Loucy (cell line): ENCODE measurements at regions not wholly inside any gene's neighbourhood (a gene's known extent, or its start where the extent isn't known, plus 50 kb on each side); places are given as distances from the start of the nearest gene placed in this dataset.

Experiments used
- CTCF ChIP-seq: fragments of 200-600 bp; sonication (generic); conservative IDR thresholded peaks from 2 replicates; pipeline ENCODE4 v1.5.1; 2014; ENCODE audit warnings: mild to moderate bottlenecking, antibody characterized with exemption, low read length
- EZH2phosphoT487 ChIP-seq: fragments of 200-600 bp; IDR thresholded peaks from 2 replicates; pipeline ENCODE4 v1.6.1; 2018; ENCODE audit warnings: antibody characterized with exemption, mild to moderate bottlenecking, moderate library complexity, borderline replicate concordance

DNA sequence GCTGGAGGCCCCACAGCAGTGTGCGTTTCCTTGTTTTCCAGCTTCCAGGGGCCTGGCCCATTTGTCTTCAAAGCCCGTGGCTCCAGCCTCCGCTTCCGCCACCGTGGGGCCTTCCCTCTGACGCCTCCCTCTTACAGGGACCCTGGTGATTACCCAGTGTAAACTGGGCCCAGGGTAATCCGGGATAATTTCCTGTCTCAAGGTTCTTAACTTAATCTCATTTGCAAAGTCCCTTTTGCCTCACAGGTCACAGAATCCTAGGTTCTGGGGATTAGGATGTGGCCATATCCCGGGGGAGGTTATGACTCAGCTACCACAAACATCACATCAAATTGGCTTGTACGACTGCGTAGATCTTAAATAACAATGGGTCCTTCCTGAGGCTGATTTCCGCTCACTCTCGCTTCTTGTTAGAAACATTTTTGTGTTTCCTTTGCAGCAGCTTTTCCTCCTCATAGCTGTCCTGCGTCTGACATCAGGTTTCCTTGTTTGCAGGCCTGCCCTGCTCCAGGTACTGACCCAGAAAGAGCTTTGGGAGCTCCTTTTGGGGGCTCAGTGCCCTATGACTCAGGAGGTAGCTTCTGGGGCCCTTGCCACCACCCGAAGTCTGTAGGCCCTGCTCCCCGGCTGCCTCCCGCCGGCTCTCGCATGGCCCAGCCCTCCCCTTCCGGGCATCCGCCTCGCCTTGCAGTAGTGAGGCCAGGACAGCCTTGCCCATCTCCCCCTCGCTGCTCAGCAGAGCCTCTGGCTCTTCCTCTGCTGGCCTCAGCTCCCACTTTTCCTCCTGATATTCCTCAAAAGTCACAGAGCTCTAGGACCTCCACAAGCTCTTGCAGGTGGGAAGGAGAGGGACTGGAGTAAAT, 100.5 kb downstream of the ERMARD start:
- no peak for TF ChIP-seq CTCF
- TF ChIP-seq EZH2phosphoT487, result no peak
